ENCODE measurements at regions not wholly inside any gene's neighbourhood (a gene's known extent, or its start where the extent isn't known, plus 50 kb on each side); places are given as distances from the start of the nearest gene placed in this dataset.
"Not testable (repeated sequence)": the region's sequence is repeated elsewhere in the genome, so short reads cannot be mapped to it uniquely, and the experiment has no call there.

DNA sequence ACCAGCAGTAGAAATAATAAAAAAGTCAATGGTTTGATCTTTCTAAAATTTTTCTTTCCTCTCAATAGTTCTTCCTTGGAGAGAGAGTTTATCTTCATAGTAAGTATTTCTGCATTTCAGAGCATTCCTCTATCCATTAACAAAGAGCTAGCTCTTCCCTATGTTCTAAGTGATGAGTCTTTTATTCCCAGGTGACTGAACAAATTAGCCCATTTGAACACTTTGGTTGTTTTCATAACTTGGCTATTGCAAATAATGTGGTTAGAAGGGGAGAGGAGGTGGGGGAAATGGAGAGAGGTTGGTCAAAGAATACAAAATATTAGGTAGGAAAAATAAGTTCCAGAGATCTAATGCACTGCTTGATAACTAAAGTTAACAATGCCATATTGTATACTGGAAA is 598.9 kb downstream of the KCNT2 start:
- Histone ChIP-seq H3K79me2 (ENCODE audit: insufficient read depth, low read depth, low read length) (no peaks in the 10 kb centered on the region), H2AFZ (ENCODE audit: low read length) (no peak overlapping the region), H3K9me2 (ENCODE audit: insufficient read depth, low read length) (no peaks in the 10 kb centered on the region), H3K27ac (ENCODE audit: low read depth, low read length, poor library complexity, severe bottlenecking) (no peak overlapping the region), H3K4me1 (ENCODE audit: insufficient read depth, low read length, poor library complexity, severe bottlenecking) (no peaks in the 10 kb centered on the region), H3K36me3 (ENCODE audit: insufficient read depth, low read length) (no peaks in the 10 kb centered on the region), H4K20me1 (ENCODE audit: insufficient read depth, low read length) (no peaks in the 10 kb centered on the region), H3K4me3 (ENCODE audit: low read depth, low read length, poor library complexity, severe bottlenecking) (no peak overlapping the region), H3K4me2 (ENCODE audit: low read length) (no peak overlapping the region), H3K9me3 (ENCODE audit: low read length) (no peaks in the 10 kb centered on the region)
- intact Hi-C loops (cut with micrococcal nuclease; ENCODE audit: unreplicated experiment), result no loop called here
- BruUV-seq (replicated peaks), result no TSS peak
- ChIA-PET POLR2A (interaction anchor here (1.3 kb wide), 1 partner anchor 16 kb away, joined by 3 read pairs; no protein-coding TSS in a partner anchor), CTCF (ENCODE audit: unreplicated experiment) (no interaction called here)
- no peak for TF ChIP-seq EZH2phosphoT487 (IDR thresholded peaks at IDR 0.05; ENCODE audit: borderline replicate concordance, low read depth, low read length)
- TF ChIP-seq, protein P1, sequence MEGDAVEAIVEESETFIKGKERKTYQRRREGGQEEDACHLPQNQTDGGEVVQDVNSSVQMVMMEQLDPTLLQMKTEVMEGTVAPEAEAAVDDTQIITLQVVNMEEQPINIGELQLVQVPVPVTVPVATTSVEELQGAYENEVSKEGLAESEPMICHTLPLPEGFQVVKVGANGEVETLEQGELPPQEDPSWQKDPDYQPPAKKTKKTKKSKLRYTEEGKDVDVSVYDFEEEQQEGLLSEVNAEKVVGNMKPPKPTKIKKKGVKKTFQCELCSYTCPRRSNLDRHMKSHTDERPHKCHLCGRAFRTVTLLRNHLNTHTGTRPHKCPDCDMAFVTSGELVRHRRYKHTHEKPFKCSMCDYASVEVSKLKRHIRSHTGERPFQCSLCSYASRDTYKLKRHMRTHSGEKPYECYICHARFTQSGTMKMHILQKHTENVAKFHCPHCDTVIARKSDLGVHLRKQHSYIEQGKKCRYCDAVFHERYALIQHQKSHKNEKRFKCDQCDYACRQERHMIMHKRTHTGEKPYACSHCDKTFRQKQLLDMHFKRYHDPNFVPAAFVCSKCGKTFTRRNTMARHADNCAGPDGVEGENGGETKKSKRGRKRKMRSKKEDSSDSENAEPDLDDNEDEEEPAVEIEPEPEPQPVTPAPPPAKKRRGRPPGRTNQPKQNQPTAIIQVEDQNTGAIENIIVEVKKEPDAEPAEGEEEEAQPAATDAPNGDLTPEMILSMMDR (conservative IDR thresholded peaks at IDR 0.05; ENCODE audit: low read length), result no peak
- no peak for DNase-seq (ENCODE audit: low spot score)

DNA sequence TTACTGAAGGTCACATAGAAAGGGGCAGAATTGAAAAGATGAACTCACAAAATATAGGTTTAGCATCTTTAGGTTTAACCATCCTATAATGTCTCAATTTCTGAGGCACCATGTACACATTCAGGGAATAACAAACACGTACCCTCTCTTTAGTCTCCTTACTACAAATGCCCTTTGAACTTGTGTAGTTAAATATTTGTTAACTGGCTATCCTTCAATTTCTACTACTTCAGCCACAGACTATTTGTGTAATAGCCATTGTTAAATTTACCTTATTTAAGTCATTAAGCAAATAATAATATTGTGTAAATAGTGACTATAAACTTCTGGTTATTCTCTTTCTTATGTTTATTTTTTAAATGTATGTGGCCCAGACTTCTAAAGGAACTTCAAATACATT is 600.5 kb downstream of the KCNT2 start:
- H4K20me1 ChIP-seq (ENCODE audit: insufficient read depth, low read length), result no peaks in the 10 kb centered on the region
- CTCF ChIA-PET (ENCODE audit: unreplicated experiment), result no interaction called here
- H3K9me2 ChIP-seq (ENCODE audit: insufficient read depth, low read length), result no peaks in the 10 kb centered on the region
- no peaks in the 10 kb centered on the region for H3K4me1 ChIP-seq (ENCODE audit: insufficient read depth, low read length, poor library complexity, severe bottlenecking)
- H3K27ac ChIP-seq (ENCODE audit: low read depth, low read length, poor library complexity, severe bottlenecking), result no peak overlapping the region
- H2AFZ ChIP-seq (ENCODE audit: low read length), result no peak overlapping the region
- no TSS peak for BruUV-seq (replicated peaks)
- no peaks in the 10 kb centered on the region for H3K9me3 ChIP-seq (ENCODE audit: low read length)
- intact Hi-C loops (cut with micrococcal nuclease; ENCODE audit: unreplicated experiment), result no loop called here
- DNase-seq (ENCODE audit: low spot score), result no peak
- POLR2A ChIA-PET, result no interaction called here
- no peaks in the 10 kb centered on the region for H3K36me3 ChIP-seq (ENCODE audit: insufficient read depth, low read length)
- H3K4me2 ChIP-seq (ENCODE audit: low read length), result no peak overlapping the region
- TF ChIP-seq, protein P1 (conservative IDR thresholded peaks at IDR 0.05; ENCODE audit: low read length), result no peak
- no peak for TF ChIP-seq EZH2phosphoT487 (IDR thresholded peaks at IDR 0.05; ENCODE audit: borderline replicate concordance, low read depth, low read length)
- no peaks in the 10 kb centered on the region for H3K79me2 ChIP-seq (ENCODE audit: insufficient read depth, low read depth, low read length)
- H3K4me3 ChIP-seq (ENCODE audit: low read depth, low read length, poor library complexity, severe bottlenecking), result no peak overlapping the region

DNA sequence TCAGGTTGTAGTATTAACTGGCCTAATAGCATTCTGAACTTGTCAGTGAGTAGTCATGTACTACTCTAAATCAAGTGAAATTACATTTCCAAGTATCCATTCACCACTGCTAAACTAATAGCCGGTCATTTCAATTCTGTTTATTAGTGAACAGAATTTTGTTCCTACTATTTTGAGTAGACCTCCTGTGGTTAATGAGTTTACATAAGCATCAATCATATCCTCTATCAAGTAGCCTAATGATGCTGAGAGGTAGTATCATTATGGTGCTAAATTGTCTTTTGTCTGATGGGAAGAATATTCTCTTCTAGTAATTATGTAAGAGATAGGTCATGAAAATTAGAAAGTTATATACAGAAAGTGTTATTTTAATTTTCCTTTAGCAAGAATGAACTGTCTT is 602.8 kb downstream of the KCNT2 start:
- no TSS peak for BruUV-seq (replicated peaks)
- no peaks in the 10 kb centered on the region for H3K9me3 ChIP-seq (ENCODE audit: low read length)
- TF ChIP-seq, protein P1 (conservative IDR thresholded peaks at IDR 0.05; ENCODE audit: low read length), result no peak
- TF ChIP-seq EZH2phosphoT487 (IDR thresholded peaks at IDR 0.05; ENCODE audit: borderline replicate concordance, low read depth, low read length), result no peak
- no peaks in the 10 kb centered on the region for H3K9me2 ChIP-seq (ENCODE audit: insufficient read depth, low read length)
- no peaks in the 10 kb centered on the region for H4K20me1 ChIP-seq (ENCODE audit: insufficient read depth, low read length)
- H3K4me3 ChIP-seq (ENCODE audit: low read depth, low read length, poor library complexity, severe bottlenecking), result no peak overlapping the region
- H3K79me2 ChIP-seq (ENCODE audit: insufficient read depth, low read depth, low read length), result no peaks in the 10 kb centered on the region
- no peak for DNase-seq (ENCODE audit: low spot score)
- intact Hi-C loops (cut with micrococcal nuclease; ENCODE audit: unreplicated experiment), result no loop called here
- no peaks in the 10 kb centered on the region for H3K4me1 ChIP-seq (ENCODE audit: insufficient read depth, low read length, poor library complexity, severe bottlenecking)
- H3K27ac ChIP-seq (ENCODE audit: low read depth, low read length, poor library complexity, severe bottlenecking), result no peak overlapping the region
- no peak overlapping the region for H2AFZ ChIP-seq (ENCODE audit: low read length)
- CTCF ChIA-PET (ENCODE audit: unreplicated experiment), result no interaction called here
- POLR2A ChIA-PET, result no interaction called here
- H3K4me2 ChIP-seq (ENCODE audit: low read length), result no peak overlapping the region
- no peaks in the 10 kb centered on the region for H3K36me3 ChIP-seq (ENCODE audit: insufficient read depth, low read length)

DNA sequence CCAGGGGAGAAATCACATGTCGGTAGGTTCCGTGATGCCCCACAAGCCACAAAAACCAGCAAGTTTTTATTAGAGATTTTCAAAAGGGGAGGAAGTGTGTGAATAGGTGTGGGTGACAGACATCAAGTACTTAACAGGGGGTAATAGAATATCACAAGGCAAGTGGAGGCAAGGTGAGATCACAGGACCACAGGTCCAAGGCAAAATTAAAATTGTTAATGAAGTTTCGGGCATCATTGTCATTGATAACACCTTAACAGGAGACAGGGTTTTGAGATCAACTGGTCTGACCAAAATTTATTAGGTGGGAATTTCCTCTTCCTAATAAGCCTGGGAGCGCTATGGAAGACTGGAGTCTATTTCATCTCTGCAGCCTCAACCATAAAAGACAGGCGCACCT is 603.9 kb downstream of the KCNT2 start:
- H3K4me3 ChIP-seq (ENCODE audit: low read depth, low read length, poor library complexity, severe bottlenecking); H2AFZ ChIP-seq (ENCODE audit: low read length); H3K27ac ChIP-seq (ENCODE audit: low read depth, low read length, poor library complexity, severe bottlenecking); intact Hi-C loops (cut with micrococcal nuclease; ENCODE audit: unreplicated experiment); H3K4me1 ChIP-seq (ENCODE audit: insufficient read depth, low read length, poor library complexity, severe bottlenecking); POLR2A ChIA-PET; H3K9me3 ChIP-seq (ENCODE audit: low read length); BruUV-seq (replicated peaks); H3K79me2 ChIP-seq (ENCODE audit: insufficient read depth, low read depth, low read length); CTCF ChIA-PET (ENCODE audit: unreplicated experiment); H4K20me1 ChIP-seq (ENCODE audit: insufficient read depth, low read length); DNase-seq (ENCODE audit: low spot score); H3K4me2 ChIP-seq (ENCODE audit: low read length); H3K36me3 ChIP-seq (ENCODE audit: insufficient read depth, low read length); H3K9me2 ChIP-seq (ENCODE audit: insufficient read depth, low read length): not testable (repeated sequence)
